ENCODE measurements at regions not wholly inside any gene's neighbourhood (a gene's known extent, or its start where the extent isn't known, plus 50 kb on each side); places are given as distances from the start of the nearest gene placed in this dataset.
"Not testable (repeated sequence)": the region's sequence is repeated elsewhere in the genome, so short reads cannot be mapped to it uniquely, and the experiment has no call there.

- Histone ChIP-seq H3K4me1 (ENCODE audit: insufficient read depth, low read length) (no peaks in the 10 kb centered on the region), H3K4me3 (ENCODE audit: low read length) (no peak overlapping the region), H3K9ac (ENCODE audit: low read depth, low read length) (no peak overlapping the region), H3K27ac (ENCODE audit: low read depth, low read length) (no peak overlapping the region), H3K27me3 (ENCODE audit: insufficient read depth, low read length) (no peaks in the 10 kb centered on the region), H3K9me3 (ENCODE audit: insufficient read depth, low read depth, low read length) (no peaks in the 10 kb centered on the region), H3K36me3 (ENCODE audit: insufficient read depth, low read length) (no peaks in the 10 kb centered on the region)
- WGBS: 90% methylated on average over 2 of the region's 2 CpGs
Measured at GRCh38 chr6:48412656-48413055, 301.7 kb upstream of the PTCHD4 start.

- H3K9me3 ChIP-seq (ENCODE audit: insufficient read depth, low read depth, low read length): peaks cover 11% of the 10 kb centered on the region; the same call in 1 of the 2 replicates
- H3K4me3 ChIP-seq (ENCODE audit: low read length): no peak overlapping the region
- H3K27me3 ChIP-seq (ENCODE audit: insufficient read depth, low read length): no peaks in the 10 kb centered on the region
- H3K36me3 ChIP-seq (ENCODE audit: insufficient read depth, low read length): no peaks in the 10 kb centered on the region
- WGBS: no CpG with 5 or more reads among the region's 1 CpG
- H3K9ac ChIP-seq (ENCODE audit: low read depth, low read length): no peak overlapping the region
- H3K4me1 ChIP-seq (ENCODE audit: insufficient read depth, low read length): no peaks in the 10 kb centered on the region
- H3K27ac ChIP-seq (ENCODE audit: low read depth, low read length): no peak overlapping the region
Measured at GRCh38 chr6:48404927-48405326, 293.9 kb upstream of the PTCHD4 start.

GRCh38 chr6:48403587-48403986, 292.6 kb upstream of the PTCHD4 start:
- 93% methylated on average over 2 of the region's 3 CpGs for WGBS
- no peak overlapping the region for H3K9ac ChIP-seq (ENCODE audit: low read depth, low read length)
- H3K4me1 ChIP-seq (ENCODE audit: insufficient read depth, low read length): no peaks in the 10 kb centered on the region
- H3K27me3 ChIP-seq (ENCODE audit: insufficient read depth, low read length): no peaks in the 10 kb centered on the region
- no peaks in the 10 kb centered on the region for H3K36me3 ChIP-seq (ENCODE audit: insufficient read depth, low read length)
- H3K4me3 ChIP-seq (ENCODE audit: low read length): no peak overlapping the region
- H3K9me3 ChIP-seq (ENCODE audit: insufficient read depth, low read depth, low read length): peaks cover 11% of the 10 kb centered on the region; the same call in 1 of the 2 replicates
- H3K27ac ChIP-seq (ENCODE audit: low read depth, low read length): no peak overlapping the region

- Histone ChIP-seq H3K36me3 (ENCODE audit: insufficient read depth, low read length) (no peaks in the 10 kb centered on the region), H3K9me3 (ENCODE audit: insufficient read depth, low read depth, low read length) (peaks cover 11% of the 10 kb centered on the region; the same call in 1 of the 2 replicates), H3K27ac (ENCODE audit: low read depth, low read length) (no peak overlapping the region), H3K9ac (ENCODE audit: low read depth, low read length) (no peak overlapping the region), H3K4me3 (ENCODE audit: low read length) (no peak overlapping the region), H3K4me1 (ENCODE audit: insufficient read depth, low read length) (no peaks in the 10 kb centered on the region), H3K27me3 (ENCODE audit: insufficient read depth, low read length) (no peaks in the 10 kb centered on the region)
- WGBS: 85% methylated on average over 2 of the region's 3 CpGs
Measured at GRCh38 chr6:48401016-48401415, 290.0 kb upstream of the PTCHD4 start.

GRCh38 chr6:48397887-48398286, 286.9 kb upstream of the PTCHD4 start:
- Histone ChIP-seq H3K4me3 (ENCODE audit: low read length) (no peak overlapping the region), H3K9ac (ENCODE audit: low read depth, low read length) (no peak overlapping the region), H3K27me3 (ENCODE audit: insufficient read depth, low read length) (no peaks in the 10 kb centered on the region), H3K36me3 (ENCODE audit: insufficient read depth, low read length) (no peaks in the 10 kb centered on the region), H3K27ac (ENCODE audit: low read depth, low read length) (no peak overlapping the region), H3K4me1 (ENCODE audit: insufficient read depth, low read length) (no peaks in the 10 kb centered on the region), H3K9me3 (ENCODE audit: insufficient read depth, low read depth, low read length) (no peaks in the 10 kb centered on the region)

- H3K9ac ChIP-seq (ENCODE audit: low read depth, low read length): no peak overlapping the region
- 95% methylated on average over 4 of the region's 4 CpGs for WGBS
- no peaks in the 10 kb centered on the region for H3K9me3 ChIP-seq (ENCODE audit: insufficient read depth, low read depth, low read length)
- H3K27me3 ChIP-seq (ENCODE audit: insufficient read depth, low read length): no peaks in the 10 kb centered on the region
- no peaks in the 10 kb centered on the region for H3K36me3 ChIP-seq (ENCODE audit: insufficient read depth, low read length)
- H3K4me3 ChIP-seq (ENCODE audit: low read length): no peak overlapping the region
- no peak overlapping the region for H3K27ac ChIP-seq (ENCODE audit: low read depth, low read length)
- H3K4me1 ChIP-seq (ENCODE audit: insufficient read depth, low read length): no peaks in the 10 kb centered on the region
Measured at GRCh38 chr6:48389146-48390043, 278.4 kb upstream of the PTCHD4 start.

- Histone ChIP-seq H3K4me1 (ENCODE audit: insufficient read depth, low read length) (no peaks in the 10 kb centered on the region), H3K4me3 (ENCODE audit: low read length) (no peak overlapping the region), H3K27ac (ENCODE audit: low read depth, low read length) (no peak overlapping the region), H3K9ac (ENCODE audit: low read depth, low read length) (no peak overlapping the region), H3K9me3 (ENCODE audit: insufficient read depth, low read depth, low read length) (no peaks in the 10 kb centered on the region), H3K36me3 (ENCODE audit: insufficient read depth, low read length) (no peaks in the 10 kb centered on the region), H3K27me3 (ENCODE audit: insufficient read depth, low read length) (no peaks in the 10 kb centered on the region)
- WGBS: 70% methylated on average over 2 of the region's 2 CpGs
Measured at GRCh38 chr6:48388044-48388443, 277.0 kb upstream of the PTCHD4 start.

GRCh38 chr6:48378884-48379407, 267.9 kb upstream of the PTCHD4 start:
- H3K27me3 ChIP-seq (ENCODE audit: insufficient read depth, low read length): no peaks in the 10 kb centered on the region
- H3K27ac ChIP-seq (ENCODE audit: low read depth, low read length): no peak overlapping the region
- no peak overlapping the region for H3K4me3 ChIP-seq (ENCODE audit: low read length)
- H3K36me3 ChIP-seq (ENCODE audit: insufficient read depth, low read length): no peaks in the 10 kb centered on the region
- no peak overlapping the region for H3K9ac ChIP-seq (ENCODE audit: low read depth, low read length)
- H3K4me1 ChIP-seq (ENCODE audit: insufficient read depth, low read length): no peaks in the 10 kb centered on the region
- no peaks in the 10 kb centered on the region for H3K9me3 ChIP-seq (ENCODE audit: insufficient read depth, low read depth, low read length)

- Histone ChIP-seq H3K9ac (ENCODE audit: low read depth, low read length) (no peak overlapping the region), H3K4me1 (ENCODE audit: insufficient read depth, low read length) (no peaks in the 10 kb centered on the region), H3K36me3 (ENCODE audit: insufficient read depth, low read length) (no peaks in the 10 kb centered on the region), H3K27ac (ENCODE audit: low read depth, low read length) (no peak overlapping the region), H3K9me3 (ENCODE audit: insufficient read depth, low read depth, low read length) (no peaks in the 10 kb centered on the region), H3K4me3 (ENCODE audit: low read length) (no peak overlapping the region), H3K27me3 (ENCODE audit: insufficient read depth, low read length) (no peaks in the 10 kb centered on the region)
- 95% methylated on average over 2 of the region's 3 CpGs for WGBS
Measured at GRCh38 chr6:48377115-48377514, 266.1 kb upstream of the PTCHD4 start.

GRCh38 chr6:48371226-48371625, 260.2 kb upstream of the PTCHD4 start:
- not testable (repeated sequence) for H3K27me3 ChIP-seq (ENCODE audit: insufficient read depth, low read length); H3K27ac ChIP-seq (ENCODE audit: low read depth, low read length); H3K4me1 ChIP-seq (ENCODE audit: insufficient read depth, low read length); H3K9ac ChIP-seq (ENCODE audit: low read depth, low read length); H3K4me3 ChIP-seq (ENCODE audit: low read length); H3K36me3 ChIP-seq (ENCODE audit: insufficient read depth, low read length); H3K9me3 ChIP-seq (ENCODE audit: insufficient read depth, low read depth, low read length)
- 92% methylated on average over 28 of the region's 34 CpGs for WGBS

- H3K9me3 ChIP-seq (ENCODE audit: insufficient read depth, low read depth, low read length): peaks cover 8% of the 10 kb centered on the region; the same call in 1 of the 2 replicates
- no peaks in the 10 kb centered on the region for H3K36me3 ChIP-seq (ENCODE audit: insufficient read depth, low read length)
- H3K9ac ChIP-seq (ENCODE audit: low read depth, low read length): no peak overlapping the region
- no peaks in the 10 kb centered on the region for H3K4me1 ChIP-seq (ENCODE audit: insufficient read depth, low read length)
- no peak overlapping the region for H3K4me3 ChIP-seq (ENCODE audit: low read length)
- H3K27me3 ChIP-seq (ENCODE audit: insufficient read depth, low read length): no peaks in the 10 kb centered on the region
- whole genome bisulfite sequencing: no CpG with 5 or more reads among the region's 2 CpGs
- no peak overlapping the region for H3K27ac ChIP-seq (ENCODE audit: low read depth, low read length)
Measured at GRCh38 chr6:48369100-48369499, 258.1 kb upstream of the PTCHD4 start.

Measured in HUES64 (cell line).